Hepatocyte (in vitro differentiated cells): ENCODE measurements at regions not wholly inside any gene's neighbourhood (a gene's known extent, or its start where the extent isn't known, plus 50 kb on each side); places are given as distances from the start of the nearest gene placed in this dataset.

ENCODE experiments used
- EZH2 ChIP-seq: fragments of 200-600 bp; sonication (generic); IDR thresholded peaks from 2 replicates; pipeline ENCODE4 v1.6.1; 2016; ENCODE audit warnings: antibody characterized with exemption, mild to moderate bottlenecking, borderline replicate concordance
- EZH2phosphoT487 ChIP-seq: fragments of 200-600 bp; sonication (generic); IDR thresholded peaks from one replicate; pipeline ENCODE4 v1.6.1; 2018; ENCODE audit warnings: antibody characterized with exemption, mild to moderate bottlenecking, low read depth, moderate library complexity; ENCODE audit not compliant: unreplicated experiment, severe bottlenecking
- TF ChIP-seq, protein P1 (sequence below): fragments of 200-600 bp; sonication (generic); IDR thresholded peaks from 2 replicates; pipeline ENCODE4 v1.5.1; 2016; ENCODE audit warnings: antibody characterized with exemption, mild to moderate bottlenecking; ENCODE audit not compliant: poor library complexity

DNA sequence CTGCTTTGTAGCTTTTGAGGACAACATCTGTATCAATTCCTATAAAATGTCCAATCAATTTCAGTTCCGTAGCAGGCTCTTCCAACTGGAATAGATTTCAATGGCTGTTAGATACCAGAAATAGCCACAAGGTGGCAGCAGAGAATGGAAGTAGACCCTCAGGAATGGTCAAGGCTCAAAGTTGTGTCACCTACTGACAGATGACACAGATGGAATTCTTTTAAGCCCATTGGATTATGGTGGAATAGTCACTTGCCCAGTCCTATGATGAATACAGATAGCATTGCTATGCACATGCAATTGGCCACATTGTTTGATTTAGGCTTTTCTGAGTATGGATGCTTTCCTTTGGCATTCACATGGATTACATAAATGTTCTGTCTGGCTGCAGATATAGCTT lies 130.4 kb upstream of the RADX start:
- TF ChIP-seq, protein P1, sequence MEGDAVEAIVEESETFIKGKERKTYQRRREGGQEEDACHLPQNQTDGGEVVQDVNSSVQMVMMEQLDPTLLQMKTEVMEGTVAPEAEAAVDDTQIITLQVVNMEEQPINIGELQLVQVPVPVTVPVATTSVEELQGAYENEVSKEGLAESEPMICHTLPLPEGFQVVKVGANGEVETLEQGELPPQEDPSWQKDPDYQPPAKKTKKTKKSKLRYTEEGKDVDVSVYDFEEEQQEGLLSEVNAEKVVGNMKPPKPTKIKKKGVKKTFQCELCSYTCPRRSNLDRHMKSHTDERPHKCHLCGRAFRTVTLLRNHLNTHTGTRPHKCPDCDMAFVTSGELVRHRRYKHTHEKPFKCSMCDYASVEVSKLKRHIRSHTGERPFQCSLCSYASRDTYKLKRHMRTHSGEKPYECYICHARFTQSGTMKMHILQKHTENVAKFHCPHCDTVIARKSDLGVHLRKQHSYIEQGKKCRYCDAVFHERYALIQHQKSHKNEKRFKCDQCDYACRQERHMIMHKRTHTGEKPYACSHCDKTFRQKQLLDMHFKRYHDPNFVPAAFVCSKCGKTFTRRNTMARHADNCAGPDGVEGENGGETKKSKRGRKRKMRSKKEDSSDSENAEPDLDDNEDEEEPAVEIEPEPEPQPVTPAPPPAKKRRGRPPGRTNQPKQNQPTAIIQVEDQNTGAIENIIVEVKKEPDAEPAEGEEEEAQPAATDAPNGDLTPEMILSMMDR, result peak; percentile 65
- no peak for TF ChIP-seq EZH2
- no peak for TF ChIP-seq EZH2phosphoT487
